Keratinocyte (primary cell): ENCODE measurements at regions not wholly inside any gene's neighbourhood (a gene's known extent, or its start where the extent isn't known, plus 50 kb on each side); places are given as distances from the start of the nearest gene placed in this dataset.

ENCODE experiments used
- CTCF ChIP-seq, 3 experiments: IDR thresholded peaks in 1 of 3; conservative IDR thresholded peaks in 1 of 3; optimal IDR thresholded peaks in 1 of 3; 2 replicates in 2 of 3; 3 replicates in 1 of 3; pipeline versions ENCODE3 to v1.5.1; 2011; ENCODE audit warnings: low read length in 3 of 3, mild to moderate bottlenecking in 3 of 3, moderate library complexity in 2 of 3, control low read depth in 1 of 3, inconsistent platforms in 1 of 3; ENCODE audit not compliant: insufficient read depth in 2 of 3; ENCODE audit errors: extremely low read depth in 1 of 3
- EZH2 ChIP-seq: IDR thresholded peaks from one replicate; pipeline ENCODE4 v1.6.1; 2012; ENCODE audit warnings: inconsistent platforms, mild to moderate bottlenecking, low read length, moderate library complexity

- no peak for TF ChIP-seq CTCF (optimal IDR thresholded peaks at IDR 0.05 in 1 of 3, IDR thresholded peaks at IDR 0.05 in 1 of 3, conservative IDR thresholded peaks at IDR 0.05 in 1 of 3; ENCODE audit: extremely low read depth in 1 of 3, insufficient read depth in 2 of 3, low read length in 3 of 3)
- no peak for TF ChIP-seq EZH2
Measured at GRCh38 chr12:53844994-53845844, 93.4 kb upstream of the HOXC13 start.
